Fibroblast of mammary gland (primary cell): ENCODE measurements at regions not wholly inside any gene's neighbourhood (a gene's known extent, or its start where the extent isn't known, plus 50 kb on each side); places are given as distances from the start of the nearest gene placed in this dataset.

ENCODE experiments used
- DNase-seq: peaks from one replicate; pipeline ENCODE4 v3.0.0-alpha.2; 2010; ENCODE audit warnings: low read depth
- H3K4me3 ChIP-seq: 2 replicates; pipeline ENCODE4 v1.5.1; 2011; ENCODE audit warnings: low read depth, mild to moderate bottlenecking, low read length, moderate library complexity; ENCODE audit not compliant: control insufficient read depth
- CTCF ChIP-seq: conservative IDR thresholded peaks from 2 replicates; pipeline ENCODE4 v1.5.1; 2011; ENCODE audit warnings: low read depth, low read length, inconsistent platforms; ENCODE audit not compliant: control insufficient read depth, insufficient read depth

DNA sequence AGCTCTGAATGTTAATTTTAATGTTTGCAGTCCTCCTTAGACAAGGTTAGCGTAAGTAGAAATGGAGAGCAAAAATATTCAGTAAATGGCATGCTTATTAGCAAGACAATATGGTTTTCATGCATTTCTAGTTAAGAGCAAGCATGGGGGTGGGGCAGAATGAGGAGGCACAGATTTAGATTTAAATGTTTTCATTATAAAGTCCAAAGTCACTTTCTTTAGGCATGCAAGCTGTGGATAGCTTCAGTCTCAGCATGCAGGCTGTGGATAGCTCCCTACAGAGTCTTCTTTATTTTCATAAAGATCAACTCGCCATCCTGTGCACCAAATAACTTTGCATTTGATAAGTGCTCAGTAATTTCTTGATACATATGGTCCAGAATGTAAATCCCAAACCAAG, 1294.5 kb upstream of the ADGRL2 start:
- DNase-seq, result no peak
- no peak for TF ChIP-seq CTCF
- no peak overlapping the region for H3K4me3 ChIP-seq

GRCh38 chr1:80498673-80499072, 1302.1 kb upstream of the ADGRL2 start:
- no peak for DNase-seq
- no peak for TF ChIP-seq CTCF

GRCh38 chr1:80495806-80496205, 1304.9 kb upstream of the ADGRL2 start:
- no peak for DNase-seq
- no peak overlapping the region for H3K4me3 ChIP-seq
- no peak for TF ChIP-seq CTCF

More at GRCh38 chr1:80498673-80499072, 1302.1 kb upstream of the ADGRL2 start:
- H3K4me3 ChIP-seq, result no peak overlapping the region

GRCh38 chr1:80472145-80472544, 1328.6 kb upstream of the ADGRL2 start:
- TF ChIP-seq CTCF, result no peak
- no peak overlapping the region for H3K4me3 ChIP-seq
- no peak for DNase-seq

DNA sequence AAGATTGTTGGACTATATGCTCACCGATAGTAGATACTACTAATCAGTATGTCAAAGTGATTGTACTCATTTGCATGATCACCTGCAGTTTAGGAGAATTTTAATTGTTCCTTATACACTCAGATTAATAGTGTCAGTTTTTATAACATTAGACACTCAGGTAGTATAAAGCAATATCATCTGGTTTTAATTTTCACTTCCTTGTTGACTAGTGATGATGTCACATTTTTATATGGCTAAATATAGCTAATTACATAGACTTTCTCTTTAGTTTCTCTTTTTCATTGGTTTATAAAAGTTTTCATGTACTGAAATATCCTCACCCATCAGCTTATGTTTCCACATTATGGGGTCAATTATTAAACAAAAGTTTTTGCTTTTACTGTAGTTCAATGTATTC, 1332.4 kb upstream of the ADGRL2 start:
- peak; percentile 26 for DNase-seq
- no peak overlapping the region for H3K4me3 ChIP-seq
- TF ChIP-seq CTCF, result no peak

GRCh38 chr1:80462006-80462405, 1338.7 kb upstream of the ADGRL2 start:
- DNase-seq, result no peak
- TF ChIP-seq CTCF, result no peak
- no peak overlapping the region for H3K4me3 ChIP-seq

- TF ChIP-seq CTCF, result no peak
- H3K4me3 ChIP-seq, result no peak overlapping the region
- DNase-seq, result no peak
Measured at GRCh38 chr1:80457409-80457808, 1343.3 kb upstream of the ADGRL2 start.
